Sigmoid colon (tissue), 4 donors: ENCODE measurements at regions not wholly inside any gene's neighbourhood (a gene's known extent, or its start where the extent isn't known, plus 50 kb on each side); places are given as distances from the start of the nearest gene placed in this dataset.

ENCODE experiments used
- EP300 ChIP-seq, 4 donors: sonication (generic); formaldehyde crosslinking; IDR thresholded peaks; one replicate each; pipeline ENCODE4 v1.6.1; 2017; ENCODE audit warnings: antibody characterized with exemption in 4 of 4
- POLR2A ChIP-seq, 2 donors: fragments of 450-650 bp; IDR thresholded peaks; one replicate each; pipeline ENCODE4 v1.6.1; 2016; ENCODE audit warnings: antibody characterized with exemption in 2 of 2, mild to moderate bottlenecking in 2 of 2, moderate library complexity in 2 of 2
- TF ChIP-seq, protein P1 (sequence below), 4 experiments: fragments of 450-650 bp in 3 of 4; fragments of 200-600 bp in 1 of 4; IDR thresholded peaks; one replicate each; pipeline ENCODE4 v1.5.1; 2016 to 2019; ENCODE audit warnings: antibody characterized with exemption in 4 of 4, mild to moderate bottlenecking in 3 of 4, moderate library complexity in 2 of 4

DNA sequence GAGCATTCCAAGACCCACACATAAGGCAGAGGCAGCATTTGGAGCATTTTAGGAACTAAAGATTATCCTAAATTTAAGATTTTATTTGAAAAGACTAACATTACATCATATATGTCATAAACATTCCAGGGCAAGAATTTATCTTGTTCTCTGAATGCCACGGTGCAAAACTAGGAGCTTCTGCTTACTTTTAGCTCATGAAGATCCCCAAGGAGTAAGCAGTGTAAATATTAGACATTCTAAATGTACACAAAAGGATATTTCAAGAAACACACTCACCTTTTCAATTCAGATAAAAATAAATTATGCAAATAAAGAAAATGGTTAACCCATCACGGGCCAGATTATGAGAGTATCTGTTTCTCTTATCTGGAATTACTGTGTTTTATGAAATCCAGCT lies 101.7 kb upstream of the ETAA1 start:
- no peak for TF ChIP-seq POLR2A (IDR thresholded peaks at IDR 0.05)
- TF ChIP-seq, protein P1, sequence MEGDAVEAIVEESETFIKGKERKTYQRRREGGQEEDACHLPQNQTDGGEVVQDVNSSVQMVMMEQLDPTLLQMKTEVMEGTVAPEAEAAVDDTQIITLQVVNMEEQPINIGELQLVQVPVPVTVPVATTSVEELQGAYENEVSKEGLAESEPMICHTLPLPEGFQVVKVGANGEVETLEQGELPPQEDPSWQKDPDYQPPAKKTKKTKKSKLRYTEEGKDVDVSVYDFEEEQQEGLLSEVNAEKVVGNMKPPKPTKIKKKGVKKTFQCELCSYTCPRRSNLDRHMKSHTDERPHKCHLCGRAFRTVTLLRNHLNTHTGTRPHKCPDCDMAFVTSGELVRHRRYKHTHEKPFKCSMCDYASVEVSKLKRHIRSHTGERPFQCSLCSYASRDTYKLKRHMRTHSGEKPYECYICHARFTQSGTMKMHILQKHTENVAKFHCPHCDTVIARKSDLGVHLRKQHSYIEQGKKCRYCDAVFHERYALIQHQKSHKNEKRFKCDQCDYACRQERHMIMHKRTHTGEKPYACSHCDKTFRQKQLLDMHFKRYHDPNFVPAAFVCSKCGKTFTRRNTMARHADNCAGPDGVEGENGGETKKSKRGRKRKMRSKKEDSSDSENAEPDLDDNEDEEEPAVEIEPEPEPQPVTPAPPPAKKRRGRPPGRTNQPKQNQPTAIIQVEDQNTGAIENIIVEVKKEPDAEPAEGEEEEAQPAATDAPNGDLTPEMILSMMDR (IDR thresholded peaks at IDR 0.05): no peak
- no peak for TF ChIP-seq EP300 (IDR thresholded peaks at IDR 0.05)
